HL-60 (cell line): ENCODE measurements at regions not wholly inside any gene's neighbourhood (a gene's known extent, or its start where the extent isn't known, plus 50 kb on each side); places are given as distances from the start of the nearest gene placed in this dataset.
"Not testable (repeated sequence)": the region's sequence is repeated elsewhere in the genome, so short reads cannot be mapped to it uniquely, and the experiment has no call there.

Experiments
- DNase-seq, 2 experiments: peaks; one replicate each; pipeline ENCODE4 v3.0.0-alpha.2; 2010 to 2020; ENCODE audit warnings: low read depth in 1 of 2, low spot score in 1 of 2
- H3K27ac ChIP-seq: fragments of 250-450 bp; sonication (Bioruptor Pico); replicated peaks from 2 replicates; pipeline ENCODE4 v1.5.1; 2020; ENCODE audit warnings: mild to moderate bottlenecking, moderate library complexity
- H3K27me3 ChIP-seq: fragments of 250-450 bp; sonication (Bioruptor Pico); 2 replicates; pipeline ENCODE4 v1.5.1; 2021; ENCODE audit warnings: mild to moderate bottlenecking, moderate library complexity; ENCODE audit not compliant: insufficient read depth, poor library complexity, severe bottlenecking
- H3K4me3 ChIP-seq: replicated peaks from 2 replicates; pipeline ENCODE4 v1.5.1; 2011; ENCODE audit warnings: mild to moderate bottlenecking, control low read depth, low read length; ENCODE audit not compliant: insufficient read depth
- CTCF ChIP-seq: IDR thresholded peaks from one replicate; pipeline ENCODE4 v1.5.1; 2011; ENCODE audit warnings: low read length, control low read depth, inconsistent platforms; ENCODE audit not compliant: insufficient read depth
- GABPA ChIP-seq: IDR thresholded peaks from 2 replicates; pipeline ENCODE4 v1.6.1; 2012; ENCODE audit warnings: low read depth
- POLR2AphosphoS5 ChIP-seq: IDR thresholded peaks from 2 replicates; pipeline ENCODE4 v1.6.1; 2012; ENCODE audit warnings: low read depth
- SPI1 ChIP-seq: IDR thresholded peaks from 2 replicates; pipeline ENCODE4 v1.6.1; 2012; ENCODE audit warnings: low read depth, mild to moderate bottlenecking, borderline replicate concordance
- TF ChIP-seq, protein P1 (sequence below): IDR thresholded peaks from 2 replicates; pipeline ENCODE4 v1.6.1; 2012; ENCODE audit warnings: low read depth; ENCODE audit not compliant: insufficient replicate concordance

DNA sequence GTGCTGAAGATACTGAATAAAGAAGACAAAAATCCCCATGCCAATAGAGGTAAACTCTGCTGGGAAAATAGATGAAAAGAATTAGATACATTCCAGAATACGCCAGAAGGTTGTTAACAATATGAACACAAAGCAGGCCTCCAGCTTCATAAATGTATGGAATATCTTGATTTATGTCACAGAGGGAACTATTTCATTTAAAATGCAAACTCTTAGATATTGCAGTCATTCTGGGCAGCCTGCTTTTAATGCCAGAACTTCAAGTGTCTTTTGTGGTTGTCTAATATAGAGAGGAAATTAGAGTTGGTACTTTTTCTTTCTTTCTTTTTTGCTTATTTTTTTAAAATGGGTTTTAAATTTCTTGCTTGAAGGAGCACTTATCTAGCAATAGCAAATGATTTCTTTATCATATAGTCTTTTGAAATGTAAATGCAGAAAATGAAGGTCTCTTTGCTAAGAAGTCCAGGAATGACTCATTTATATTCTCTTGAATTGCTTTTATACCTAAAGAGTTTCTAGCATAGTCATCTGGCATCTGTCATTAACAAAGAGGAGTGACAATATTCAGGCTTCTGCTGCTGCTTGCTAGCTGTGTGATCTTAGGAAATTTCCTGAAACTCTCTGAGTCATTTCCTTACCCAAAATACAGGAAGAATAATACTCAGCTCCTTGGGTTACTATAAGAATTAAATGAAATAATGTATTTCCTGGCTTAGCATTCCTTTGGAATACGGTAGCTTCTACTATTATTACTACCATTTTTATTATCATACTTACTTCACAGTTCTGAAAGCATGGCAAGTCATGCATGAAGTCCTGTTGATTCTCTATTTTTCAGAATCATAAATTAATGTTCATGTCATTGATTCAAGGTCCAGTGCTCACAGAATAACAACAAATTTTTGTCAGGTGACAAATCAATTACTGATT, 527.6 kb downstream of the DIPK2A start:
- H3K27ac ChIP-seq, result no peak overlapping the region
- no peak for DNase-seq
- no peak for TF ChIP-seq GABPA
- TF ChIP-seq, protein P1, sequence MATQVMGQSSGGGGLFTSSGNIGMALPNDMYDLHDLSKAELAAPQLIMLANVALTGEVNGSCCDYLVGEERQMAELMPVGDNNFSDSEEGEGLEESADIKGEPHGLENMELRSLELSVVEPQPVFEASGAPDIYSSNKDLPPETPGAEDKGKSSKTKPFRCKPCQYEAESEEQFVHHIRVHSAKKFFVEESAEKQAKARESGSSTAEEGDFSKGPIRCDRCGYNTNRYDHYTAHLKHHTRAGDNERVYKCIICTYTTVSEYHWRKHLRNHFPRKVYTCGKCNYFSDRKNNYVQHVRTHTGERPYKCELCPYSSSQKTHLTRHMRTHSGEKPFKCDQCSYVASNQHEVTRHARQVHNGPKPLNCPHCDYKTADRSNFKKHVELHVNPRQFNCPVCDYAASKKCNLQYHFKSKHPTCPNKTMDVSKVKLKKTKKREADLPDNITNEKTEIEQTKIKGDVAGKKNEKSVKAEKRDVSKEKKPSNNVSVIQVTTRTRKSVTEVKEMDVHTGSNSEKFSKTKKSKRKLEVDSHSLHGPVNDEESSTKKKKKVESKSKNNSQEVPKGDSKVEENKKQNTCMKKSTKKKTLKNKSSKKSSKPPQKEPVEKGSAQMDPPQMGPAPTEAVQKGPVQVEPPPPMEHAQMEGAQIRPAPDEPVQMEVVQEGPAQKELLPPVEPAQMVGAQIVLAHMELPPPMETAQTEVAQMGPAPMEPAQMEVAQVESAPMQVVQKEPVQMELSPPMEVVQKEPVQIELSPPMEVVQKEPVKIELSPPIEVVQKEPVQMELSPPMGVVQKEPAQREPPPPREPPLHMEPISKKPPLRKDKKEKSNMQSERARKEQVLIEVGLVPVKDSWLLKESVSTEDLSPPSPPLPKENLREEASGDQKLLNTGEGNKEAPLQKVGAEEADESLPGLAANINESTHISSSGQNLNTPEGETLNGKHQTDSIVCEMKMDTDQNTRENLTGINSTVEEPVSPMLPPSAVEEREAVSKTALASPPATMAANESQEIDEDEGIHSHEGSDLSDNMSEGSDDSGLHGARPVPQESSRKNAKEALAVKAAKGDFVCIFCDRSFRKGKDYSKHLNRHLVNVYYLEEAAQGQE, result no peak
- no peaks in the 10 kb centered on the region for H3K27me3 ChIP-seq
- H3K4me3 ChIP-seq, result no peak overlapping the region

DNA sequence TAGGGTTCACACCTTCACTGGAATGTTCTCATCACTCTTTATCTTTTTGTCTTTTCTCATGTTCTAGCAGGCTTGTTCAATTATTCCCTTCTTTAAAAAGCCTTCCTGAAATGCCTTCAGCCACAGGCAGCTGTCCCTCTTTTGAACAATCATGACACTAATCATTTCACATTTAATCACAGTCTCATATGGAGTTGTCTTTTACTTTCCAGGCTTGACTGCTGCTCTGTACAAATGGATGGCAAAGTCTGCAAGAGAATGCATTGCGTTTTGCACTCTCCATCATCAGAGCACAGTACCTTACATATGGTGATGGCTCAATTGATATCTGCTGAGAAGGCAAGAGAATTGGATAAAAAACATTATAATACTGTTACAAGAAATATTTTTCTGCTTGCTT, 529.8 kb downstream of the DIPK2A start:
- Histone ChIP-seq H3K4me3 (no peak overlapping the region), H3K27ac (no peak overlapping the region), H3K27me3 (no peaks in the 10 kb centered on the region)
- no peak for DNase-seq
- TF ChIP-seq POLR2AphosphoS5 (no peak), SPI1 (no peak)
- TF ChIP-seq, protein P1, result no peak

DNA sequence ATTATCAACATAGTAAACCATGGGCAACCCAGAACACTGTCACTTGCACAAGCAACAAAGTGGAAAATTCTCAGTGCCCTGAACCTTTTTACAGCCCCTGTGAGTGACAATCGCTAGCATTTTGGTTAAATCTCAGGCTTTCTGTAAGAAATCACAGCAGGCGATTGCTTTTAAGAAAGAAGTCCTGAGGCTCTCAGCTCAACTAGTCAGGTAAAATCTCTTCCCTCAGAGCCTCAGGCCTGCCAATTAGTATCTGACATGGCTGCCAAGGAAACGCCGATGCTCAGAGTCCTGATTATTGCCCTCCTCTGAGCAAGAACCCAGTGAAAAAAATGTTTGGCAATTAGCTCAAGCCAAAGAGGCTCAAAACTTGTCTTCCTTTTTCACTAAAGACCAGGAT, 530.8 kb downstream of the DIPK2A start:
- H3K27ac ChIP-seq, result no peak overlapping the region
- no peak overlapping the region for H3K4me3 ChIP-seq
- no peaks in the 10 kb centered on the region for H3K27me3 ChIP-seq
- no peak for DNase-seq
- TF ChIP-seq GABPA (no peak), POLR2AphosphoS5 (no peak), SPI1 (no peak)
- TF ChIP-seq, protein P1, result no peak

DNA sequence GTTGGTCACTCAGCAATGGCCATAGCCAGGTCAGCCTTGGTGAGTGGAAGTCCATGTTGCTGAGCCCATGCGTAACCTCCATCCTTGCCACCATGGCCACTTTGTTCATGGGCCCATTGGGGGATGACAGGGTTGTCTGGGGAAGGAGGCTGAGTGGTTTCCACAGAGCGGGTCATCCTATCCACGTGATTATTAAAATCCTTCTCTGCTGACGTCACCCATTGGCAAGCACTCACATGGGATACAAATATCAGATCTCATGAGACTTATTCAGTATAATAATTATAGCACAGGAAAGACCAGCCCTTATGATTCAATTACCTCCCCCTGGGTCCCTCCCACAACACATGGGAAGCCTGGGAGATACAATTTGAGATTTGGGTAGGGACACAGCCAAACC, 534.8 kb downstream of the DIPK2A start:
- not testable (repeated sequence) for H3K4me3 ChIP-seq, DNase-seq, H3K27me3 ChIP-seq, H3K27ac ChIP-seq

DNA sequence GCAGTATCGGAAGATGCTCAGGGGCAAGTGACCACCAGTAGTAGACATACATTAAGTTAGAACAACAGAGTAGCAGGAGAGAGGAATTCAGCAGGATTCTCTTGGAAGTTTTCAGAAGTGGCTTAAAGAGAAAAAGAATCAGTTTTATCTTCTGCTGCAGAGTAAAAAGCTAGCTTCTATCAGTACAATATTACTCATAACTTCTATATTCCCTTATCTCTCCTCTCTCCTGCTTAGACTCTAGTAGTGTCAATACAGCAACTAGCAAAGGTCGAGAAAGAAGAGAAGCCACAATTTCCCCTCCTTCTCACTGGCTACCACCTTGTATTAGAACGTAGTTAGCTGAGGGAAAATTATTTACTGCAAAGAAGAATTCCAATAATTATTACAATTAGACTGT, 539.7 kb downstream of the DIPK2A start:
- TF ChIP-seq CTCF, result no peak
- Histone ChIP-seq H3K27me3 (no peaks in the 10 kb centered on the region), H3K4me3 (no peak overlapping the region), H3K27ac (no peak overlapping the region)
- DNase-seq, result no peak
